H1 (cell line): ENCODE measurements at regions not wholly inside any gene's neighbourhood (a gene's known extent, or its start where the extent isn't known, plus 50 kb on each side); places are given as distances from the start of the nearest gene placed in this dataset.

ENCODE experiments used
- EZH2 ChIP-seq: fragments of 200-600 bp; sonication (generic); IDR thresholded peaks from 2 replicates; pipeline ENCODE4 v1.7.1; 2012; ENCODE audit warnings: low read depth, mild to moderate bottlenecking, moderate library complexity, low read length, inconsistent platforms; ENCODE audit not compliant: severe bottlenecking
- MAFK ChIP-seq: IDR thresholded peaks from 2 replicates; pipeline ENCODE4 v1.6.1; 2012; ENCODE audit warnings: low read depth, mild to moderate bottlenecking, improper control_type of control experiment, low read length
- NANOG ChIP-seq: IDR thresholded peaks from 2 replicates; pipeline ENCODE4 v1.6.1; 2011; ENCODE audit warnings: low read length, low read depth, mild to moderate bottlenecking, inconsistent platforms; ENCODE audit not compliant: insufficient read depth, poor library complexity, severe bottlenecking
- SAP30 ChIP-seq: fragments of 300-600 bp; sonication (generic); IDR thresholded peaks from 2 replicates; pipeline ENCODE4 v1.7.1; 2012; ENCODE audit warnings: low read length, moderate library complexity, mild to moderate bottlenecking, inconsistent platforms; ENCODE audit not compliant: insufficient read depth, insufficient replicate concordance
- SIN3A ChIP-seq, 2 experiments: IDR thresholded peaks in 1 of 2; conservative IDR thresholded peaks in 1 of 2; 2 replicates each; pipeline ENCODE4 v1.6.1; 2011 to 2012; ENCODE audit warnings: low read length in 2 of 2, improper control_type of control experiment in 1 of 2, low read depth in 1 of 2, mild to moderate bottlenecking in 1 of 2
- SUZ12 ChIP-seq: fragments of 200-600 bp; sonication (generic); IDR thresholded peaks from 2 replicates; pipeline ENCODE4 v1.6.1; 2012; ENCODE audit warnings: mild to moderate bottlenecking, inconsistent platforms, low read length, moderate library complexity, mixed read lengths
- TF ChIP-seq, protein P1 (sequence below), 3 experiments: IDR thresholded peaks; 1 replicate in 2 of 3; 2 replicates in 1 of 3; pipeline versions ENCODE4 v1.5.1 to v1.6.1; 2011; ENCODE audit warnings: low read length in 3 of 3, mild to moderate bottlenecking in 3 of 3, inconsistent platforms in 2 of 3, low read depth in 1 of 3, moderate library complexity in 1 of 3; ENCODE audit not compliant: insufficient read depth in 1 of 3; ENCODE audit errors: control extremely low read depth in 1 of 3

DNA sequence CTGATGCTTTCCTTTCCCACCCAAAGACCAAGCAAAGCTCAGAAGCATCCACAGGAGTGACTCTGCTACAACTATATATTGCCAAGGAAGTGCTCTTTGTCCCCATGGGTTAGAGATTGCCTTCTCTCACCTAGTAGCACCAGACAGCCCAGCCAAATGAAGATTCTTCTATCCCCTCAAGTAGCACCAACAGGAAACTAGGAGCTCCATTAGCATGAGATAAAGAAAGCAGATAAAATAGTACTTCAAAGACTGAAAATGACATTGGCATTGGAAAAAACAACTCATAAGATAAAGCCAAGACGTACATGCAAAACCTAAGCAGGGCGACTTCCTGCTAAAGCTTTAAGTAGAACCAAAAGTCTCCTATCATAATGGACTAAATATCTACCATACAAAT is 871.5 kb downstream of the AMY1C start:
- TF ChIP-seq, protein P1, sequence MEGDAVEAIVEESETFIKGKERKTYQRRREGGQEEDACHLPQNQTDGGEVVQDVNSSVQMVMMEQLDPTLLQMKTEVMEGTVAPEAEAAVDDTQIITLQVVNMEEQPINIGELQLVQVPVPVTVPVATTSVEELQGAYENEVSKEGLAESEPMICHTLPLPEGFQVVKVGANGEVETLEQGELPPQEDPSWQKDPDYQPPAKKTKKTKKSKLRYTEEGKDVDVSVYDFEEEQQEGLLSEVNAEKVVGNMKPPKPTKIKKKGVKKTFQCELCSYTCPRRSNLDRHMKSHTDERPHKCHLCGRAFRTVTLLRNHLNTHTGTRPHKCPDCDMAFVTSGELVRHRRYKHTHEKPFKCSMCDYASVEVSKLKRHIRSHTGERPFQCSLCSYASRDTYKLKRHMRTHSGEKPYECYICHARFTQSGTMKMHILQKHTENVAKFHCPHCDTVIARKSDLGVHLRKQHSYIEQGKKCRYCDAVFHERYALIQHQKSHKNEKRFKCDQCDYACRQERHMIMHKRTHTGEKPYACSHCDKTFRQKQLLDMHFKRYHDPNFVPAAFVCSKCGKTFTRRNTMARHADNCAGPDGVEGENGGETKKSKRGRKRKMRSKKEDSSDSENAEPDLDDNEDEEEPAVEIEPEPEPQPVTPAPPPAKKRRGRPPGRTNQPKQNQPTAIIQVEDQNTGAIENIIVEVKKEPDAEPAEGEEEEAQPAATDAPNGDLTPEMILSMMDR (IDR thresholded peaks at IDR 0.05; ENCODE audit: control extremely low read depth in 1 of 3, insufficient read depth in 1 of 3, low read depth in 1 of 3, low read length in 3 of 3): no peak
- TF ChIP-seq EZH2 (no peak), SUZ12 (no peak), NANOG (no peak), SAP30 (no peak), SIN3A (conservative IDR thresholded peaks at IDR 0.05 in 1 of 2, IDR thresholded peaks at IDR 0.05 in 1 of 2; ENCODE audit: low read depth in 1 of 2, low read length in 2 of 2) (no peak), MAFK (no peak)
